HEK293 (cell line): ENCODE measurements at regions not wholly inside any gene's neighbourhood (a gene's known extent, or its start where the extent isn't known, plus 50 kb on each side); places are given as distances from the start of the nearest gene placed in this dataset.

ENCODE experiments used
- CTCF ChIA-PET: fragments of 350-600 bp; formaldehyde crosslinking; extraction: SDS; loops from one replicate; lab custom pipeline; 2021; ENCODE audit warnings: antibody characterized with exemption; lab: Yijun Ruan, JAX
- POLR2A ChIA-PET: fragments of 300-600 bp; formaldehyde crosslinking; extraction: SDS; loops from one replicate; lab custom pipeline; 2020; ENCODE audit warnings: antibody characterized with exemption, inconsistent platforms; lab: Yijun Ruan, JAX
- H3K27ac ChIP-seq: fragments of 200-500 bp; sonication (Bioruptor generic); 2 replicates; pipeline ENCODE4 v1.5.1; 2014; ENCODE audit warnings: low read depth, low read length, control low read depth, inconsistent platforms; ENCODE audit errors: extremely low read depth
- H3K36me3 ChIP-seq, 2 experiments: fragments of 200-500 bp in 1 of 2; sonication (Bioruptor generic) in 1 of 2; 1 replicate in 1 of 2; 2 replicates in 1 of 2; pipeline ENCODE4 v1.5.1; 2014 to 2017; ENCODE audit warnings: inconsistent platforms in 2 of 2, low read length in 2 of 2; ENCODE audit not compliant: control insufficient read depth in 2 of 2, insufficient read depth in 1 of 2
- H3K4me1 ChIP-seq: fragments of 200-500 bp; sonication (Bioruptor generic); 2 replicates; pipeline ENCODE4 v1.5.1; 2014; ENCODE audit warnings: mild to moderate bottlenecking, low read length, inconsistent platforms; ENCODE audit not compliant: control insufficient read depth, insufficient read depth
- H3K4me3 ChIP-seq: 2 replicates; pipeline ENCODE4 v1.5.1; 2011; ENCODE audit warnings: low read depth, mild to moderate bottlenecking, control low read depth, low read length, moderate library complexity
- H3K9me3 ChIP-seq: fragments of 200-500 bp; sonication (Bioruptor generic); 2 replicates; pipeline ENCODE4 v1.5.1; 2014; ENCODE audit warnings: low read depth, low read length, inconsistent platforms; ENCODE audit not compliant: control insufficient read depth, insufficient read depth
- KLF16 ChIP-seq: fragments of 450-650 bp; formaldehyde crosslinking; IDR thresholded peaks from 2 replicates; pipeline ENCODE4 v1.5.1; 2017; ENCODE audit warnings: missing biosample characterization, missing genetic modification characterization
- PRDM4 ChIP-seq: fragments of 450-650 bp; formaldehyde crosslinking; IDR thresholded peaks from 2 replicates; pipeline ENCODE4 v1.5.1; 2017; ENCODE audit warnings: missing biosample characterization, missing genetic modification characterization
- SP7 ChIP-seq: fragments of 450-650 bp; formaldehyde crosslinking; IDR thresholded peaks from 2 replicates; pipeline ENCODE4 v1.5.1; 2016; ENCODE audit warnings: missing biosample characterization, missing genetic modification characterization
- ZBTB20 ChIP-seq: fragments of 450-650 bp; formaldehyde crosslinking; IDR thresholded peaks from 2 replicates; pipeline ENCODE4 v1.5.1; 2016; ENCODE audit warnings: missing biosample characterization, missing genetic modification characterization
- ZIC2 ChIP-seq: fragments of 450-650 bp; formaldehyde crosslinking; IDR thresholded peaks from 2 replicates; pipeline ENCODE4 v1.5.1; 2016; ENCODE audit warnings: missing biosample characterization, missing genetic modification characterization
- ZNF23 ChIP-seq: fragments of 450-650 bp; formaldehyde crosslinking; IDR thresholded peaks from 2 replicates; pipeline ENCODE4 v1.5.1; 2016; ENCODE audit warnings: missing biosample characterization, missing genetic modification characterization, borderline replicate concordance
- ZNF280C ChIP-seq: fragments of 450-650 bp; formaldehyde crosslinking; IDR thresholded peaks from 2 replicates; pipeline ENCODE4 v1.5.1; 2016; ENCODE audit warnings: missing biosample characterization, missing genetic modification characterization
- ZNF473 ChIP-seq: fragments of 450-650 bp; formaldehyde crosslinking; IDR thresholded peaks from 2 replicates; pipeline ENCODE4 v1.5.1; 2017; ENCODE audit warnings: missing biosample characterization, missing genetic modification characterization
- ZNF549 ChIP-seq: fragments of 450-650 bp; IDR thresholded peaks from 2 replicates; pipeline ENCODE4 v1.5.1; 2018; ENCODE audit warnings: missing biosample characterization, missing genetic modification characterization, mild to moderate bottlenecking, inconsistent platforms, moderate library complexity
- ZNF621 ChIP-seq: fragments of 450-650 bp; formaldehyde crosslinking; IDR thresholded peaks from 2 replicates; pipeline ENCODE4 v1.5.1; 2017; ENCODE audit warnings: missing biosample characterization, missing genetic modification characterization
- ZNF747 ChIP-seq: fragments of 450-650 bp; formaldehyde crosslinking; IDR thresholded peaks from 2 replicates; pipeline ENCODE4 v1.5.1; 2016; ENCODE audit warnings: missing biosample characterization, missing genetic modification characterization
- ZXDB ChIP-seq: fragments of 450-650 bp; formaldehyde crosslinking; IDR thresholded peaks from 2 replicates; pipeline ENCODE4 v1.5.1; 2016; ENCODE audit warnings: missing biosample characterization, missing genetic modification characterization
- TF ChIP-seq, protein P1 (sequence below): fragments of 450-650 bp; formaldehyde crosslinking; IDR thresholded peaks from 2 replicates; pipeline ENCODE4 v1.5.1; 2016; ENCODE audit warnings: missing biosample characterization, missing genetic modification characterization, low read depth
- TF ChIP-seq, protein P2 (sequence below): fragments of 450-650 bp; formaldehyde crosslinking; conservative IDR thresholded peaks from 2 replicates; pipeline ENCODE4 v1.5.1; 2016; ENCODE audit warnings: low read depth, missing biosample characterization, missing genetic modification characterization

- TF ChIP-seq ZNF280C (tag by site-specific recombination) (no peak), ZNF621 (tag by site-specific recombination) (no peak), ZBTB20 (no peak)
- TF ChIP-seq, protein P1, sequence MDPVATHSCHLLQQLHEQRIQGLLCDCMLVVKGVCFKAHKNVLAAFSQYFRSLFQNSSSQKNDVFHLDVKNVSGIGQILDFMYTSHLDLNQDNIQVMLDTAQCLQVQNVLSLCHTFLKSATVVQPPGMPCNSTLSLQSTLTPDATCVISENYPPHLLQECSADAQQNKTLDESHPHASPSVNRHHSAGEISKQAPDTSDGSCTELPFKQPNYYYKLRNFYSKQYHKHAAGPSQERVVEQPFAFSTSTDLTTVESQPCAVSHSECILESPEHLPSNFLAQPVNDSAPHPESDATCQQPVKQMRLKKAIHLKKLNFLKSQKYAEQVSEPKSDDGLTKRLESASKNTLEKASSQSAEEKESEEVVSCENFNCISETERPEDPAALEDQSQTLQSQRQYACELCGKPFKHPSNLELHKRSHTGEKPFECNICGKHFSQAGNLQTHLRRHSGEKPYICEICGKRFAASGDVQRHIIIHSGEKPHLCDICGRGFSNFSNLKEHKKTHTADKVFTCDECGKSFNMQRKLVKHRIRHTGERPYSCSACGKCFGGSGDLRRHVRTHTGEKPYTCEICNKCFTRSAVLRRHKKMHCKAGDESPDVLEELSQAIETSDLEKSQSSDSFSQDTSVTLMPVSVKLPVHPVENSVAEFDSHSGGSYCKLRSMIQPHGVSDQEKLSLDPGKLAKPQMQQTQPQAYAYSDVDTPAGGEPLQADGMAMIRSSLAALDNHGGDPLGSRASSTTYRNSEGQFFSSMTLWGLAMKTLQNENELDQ = no peak
Measured at GRCh38 chr16:66164581-66165247, 201.8 kb upstream of the CDH5 start (continued).

- Histone ChIP-seq H3K9me3 (no peaks in the 10 kb centered on the region), H3K4me3 (no peak overlapping the region), H3K27ac (no peak overlapping the region), H3K36me3 (no peaks in the 10 kb centered on the region), H3K4me1 (no peaks in the 10 kb centered on the region)
- ChIA-PET POLR2A (no interaction called here), CTCF (interaction anchor here (0.7 kb wide), 1 partner anchor 180 kb away, joined by 3 read pairs; no protein-coding TSS in a partner anchor)
- no peak for TF ChIP-seq ZNF747 (tag by site-specific recombination)
- TF ChIP-seq KLF16 = no peak
- no peak for TF ChIP-seq ZIC2 (tag by site-specific recombination)
- TF ChIP-seq, protein P1 = no peak
- no peak for TF ChIP-seq SP7 (tag by site-specific recombination)
- no peak for TF ChIP-seq ZXDB (tag by site-specific recombination)
- no peak for TF ChIP-seq ZNF23 (tag by site-specific recombination)
- no peak for TF ChIP-seq PRDM4 (tag by site-specific recombination)
- no peak for TF ChIP-seq ZNF549 (tag by site-specific recombination)
- no peak for TF ChIP-seq ZNF473 (tag by site-specific recombination)
Measured at GRCh38 chr16:66162821-66163220, 203.7 kb upstream of the CDH5 start.

DNA sequence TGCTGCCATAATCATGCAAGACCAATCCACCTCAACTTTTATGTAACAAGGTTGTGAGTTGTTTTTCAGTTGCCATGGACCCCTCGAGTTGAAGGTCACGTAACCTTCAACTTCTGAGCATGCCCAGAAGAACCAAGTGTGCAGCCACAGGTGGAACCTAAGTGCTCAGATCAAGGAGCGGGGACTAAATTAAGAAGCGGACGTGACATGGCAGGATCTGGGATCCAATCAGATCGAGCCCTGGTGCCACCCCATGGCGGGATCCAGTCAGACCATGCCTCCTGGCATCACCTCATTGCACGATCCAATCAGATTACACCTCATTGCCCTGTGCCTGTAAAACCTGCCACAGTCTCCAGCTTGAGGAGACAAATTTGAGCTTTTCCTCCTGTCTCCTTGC is 204.5 kb upstream of the CDH5 start:
- H3K4me1 ChIP-seq = no peaks in the 10 kb centered on the region
- TF ChIP-seq, protein P2, sequence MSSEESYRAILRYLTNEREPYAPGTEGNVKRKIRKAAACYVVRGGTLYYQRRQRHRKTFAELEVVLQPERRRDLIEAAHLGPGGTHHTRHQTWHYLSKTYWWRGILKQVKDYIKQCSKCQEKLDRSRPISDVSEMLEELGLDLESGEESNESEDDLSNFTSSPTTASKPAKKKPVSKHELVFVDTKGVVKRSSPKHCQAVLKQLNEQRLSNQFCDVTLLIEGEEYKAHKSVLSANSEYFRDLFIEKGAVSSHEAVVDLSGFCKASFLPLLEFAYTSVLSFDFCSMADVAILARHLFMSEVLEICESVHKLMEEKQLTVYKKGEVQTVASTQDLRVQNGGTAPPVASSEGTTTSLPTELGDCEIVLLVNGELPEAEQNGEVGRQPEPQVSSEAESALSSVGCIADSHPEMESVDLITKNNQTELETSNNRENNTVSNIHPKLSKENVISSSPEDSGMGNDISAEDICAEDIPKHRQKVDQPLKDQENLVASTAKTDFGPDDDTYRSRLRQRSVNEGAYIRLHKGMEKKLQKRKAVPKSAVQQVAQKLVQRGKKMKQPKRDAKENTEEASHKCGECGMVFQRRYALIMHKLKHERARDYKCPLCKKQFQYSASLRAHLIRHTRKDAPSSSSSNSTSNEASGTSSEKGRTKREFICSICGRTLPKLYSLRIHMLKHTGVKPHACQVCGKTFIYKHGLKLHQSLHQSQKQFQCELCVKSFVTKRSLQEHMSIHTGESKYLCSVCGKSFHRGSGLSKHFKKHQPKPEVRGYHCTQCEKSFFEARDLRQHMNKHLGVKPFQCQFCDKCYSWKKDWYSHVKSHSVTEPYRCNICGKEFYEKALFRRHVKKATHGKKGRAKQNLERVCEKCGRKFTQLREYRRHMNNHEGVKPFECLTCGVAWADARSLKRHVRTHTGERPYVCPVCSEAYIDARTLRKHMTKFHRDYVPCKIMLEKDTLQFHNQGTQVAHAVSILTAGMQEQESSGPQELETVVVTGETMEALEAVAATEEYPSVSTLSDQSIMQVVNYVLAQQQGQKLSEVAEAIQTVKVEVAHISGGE (tag by site-specific recombination) = peak; percentile 76
- no peak for TF ChIP-seq ZXDB (tag by site-specific recombination)
- TF ChIP-seq, all 188 proteins: peak for 1
- no peak overlapping the region for H3K4me3 ChIP-seq
- H3K9me3 ChIP-seq = no peaks in the 10 kb centered on the region
- ChIA-PET POLR2A (no interaction called here), CTCF (no interaction called here)
- H3K36me3 ChIP-seq = no peaks in the 10 kb centered on the region
- no peak overlapping the region for H3K27ac ChIP-seq
